LNCAP (cell line): ENCODE measurements at regions not wholly inside any gene's neighbourhood (a gene's known extent, or its start where the extent isn't known, plus 50 kb on each side); places are given as distances from the start of the nearest gene placed in this dataset.

Source experiments
- CTCF ChIP-seq: fragments of 450-650 bp; IDR thresholded peaks from 2 replicates; pipeline ENCODE4 v1.5.1; 2017; ENCODE audit warnings: mild to moderate bottlenecking

- no peak for TF ChIP-seq CTCF
These were observed 181.9 kb downstream of the NDFIP2 start for GRCh38 chr13:79662882-79663281.

- TF ChIP-seq CTCF: no peak
These were observed 179.4 kb downstream of the NDFIP2 start for GRCh38 chr13:79660361-79660760.

- no peak for TF ChIP-seq CTCF
These were observed 178.2 kb downstream of the NDFIP2 start for GRCh38 chr13:79659121-79659521.

GRCh38 chr13:79658333-79658975 lies 177.5 kb downstream of the NDFIP2 start:
- no peak for TF ChIP-seq CTCF

- no peak for TF ChIP-seq CTCF
These were observed 174.6 kb downstream of the NDFIP2 start for GRCh38 chr13:79655509-79655908.

GRCh38 chr13:79654520-79654919 lies 173.6 kb downstream of the NDFIP2 start:
- no peak for TF ChIP-seq CTCF

- TF ChIP-seq CTCF: no peak
These were observed 169.7 kb downstream of the NDFIP2 start for GRCh38 chr13:79650688-79651087.

- no peak for TF ChIP-seq CTCF
These were observed 167.2 kb downstream of the NDFIP2 start for GRCh38 chr13:79648191-79648590.
